ENCODE measurements at regions not wholly inside any gene's neighbourhood (a gene's known extent, or its start where the extent isn't known, plus 50 kb on each side); places are given as distances from the start of the nearest gene placed in this dataset.

GRCh38 chr16:52633230-52633629 is 86.3 kb upstream of the TOX3 start:
- TF ChIP-seq CTCF (IDR thresholded peaks at IDR 0.05) (no peak), EZH2phosphoT487 (IDR thresholded peaks at IDR 0.05) (no peak), EZH2 (IDR thresholded peaks at IDR 0.05) (no peak)

All from neural progenitor cell (in vitro differentiated cells).